ENCODE measurements at regions not wholly inside any gene's neighbourhood (a gene's known extent, or its start where the extent isn't known, plus 50 kb on each side); places are given as distances from the start of the nearest gene placed in this dataset.

DNA sequence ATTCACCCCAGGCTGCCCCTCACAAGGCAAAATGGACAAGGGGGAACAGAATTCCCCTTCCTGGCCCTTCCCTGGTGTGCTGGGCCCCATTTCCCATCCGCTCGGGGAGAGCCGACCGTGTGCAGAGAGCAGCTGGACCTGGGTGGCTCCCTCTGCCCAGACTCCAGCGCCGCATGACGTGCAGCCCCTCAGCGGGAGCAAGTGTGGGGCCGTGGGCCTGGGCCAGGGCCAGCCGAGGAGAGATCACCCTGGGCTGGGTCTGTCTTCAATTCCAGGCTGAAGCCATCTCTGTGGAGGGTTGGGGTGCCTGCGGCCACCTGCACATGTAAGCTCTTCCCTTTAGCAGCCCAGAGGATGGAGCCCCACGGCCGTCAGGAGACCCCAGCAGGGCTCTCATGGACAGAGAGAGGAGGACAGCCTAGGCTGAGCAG lies 241.8 kb downstream of the TTLL2 start:
- TF ChIP-seq, protein P1, sequence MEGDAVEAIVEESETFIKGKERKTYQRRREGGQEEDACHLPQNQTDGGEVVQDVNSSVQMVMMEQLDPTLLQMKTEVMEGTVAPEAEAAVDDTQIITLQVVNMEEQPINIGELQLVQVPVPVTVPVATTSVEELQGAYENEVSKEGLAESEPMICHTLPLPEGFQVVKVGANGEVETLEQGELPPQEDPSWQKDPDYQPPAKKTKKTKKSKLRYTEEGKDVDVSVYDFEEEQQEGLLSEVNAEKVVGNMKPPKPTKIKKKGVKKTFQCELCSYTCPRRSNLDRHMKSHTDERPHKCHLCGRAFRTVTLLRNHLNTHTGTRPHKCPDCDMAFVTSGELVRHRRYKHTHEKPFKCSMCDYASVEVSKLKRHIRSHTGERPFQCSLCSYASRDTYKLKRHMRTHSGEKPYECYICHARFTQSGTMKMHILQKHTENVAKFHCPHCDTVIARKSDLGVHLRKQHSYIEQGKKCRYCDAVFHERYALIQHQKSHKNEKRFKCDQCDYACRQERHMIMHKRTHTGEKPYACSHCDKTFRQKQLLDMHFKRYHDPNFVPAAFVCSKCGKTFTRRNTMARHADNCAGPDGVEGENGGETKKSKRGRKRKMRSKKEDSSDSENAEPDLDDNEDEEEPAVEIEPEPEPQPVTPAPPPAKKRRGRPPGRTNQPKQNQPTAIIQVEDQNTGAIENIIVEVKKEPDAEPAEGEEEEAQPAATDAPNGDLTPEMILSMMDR (IDR thresholded peaks at IDR 0.05 in 4 of 5, conservative IDR thresholded peaks at IDR 0.05 in 1 of 5) = no peak
- TF ChIP-seq POLR2A (IDR thresholded peaks at IDR 0.05) = no peak
